ENCODE measurements at regions not wholly inside any gene's neighbourhood (a gene's known extent, or its start where the extent isn't known, plus 50 kb on each side); places are given as distances from the start of the nearest gene placed in this dataset.

DNA sequence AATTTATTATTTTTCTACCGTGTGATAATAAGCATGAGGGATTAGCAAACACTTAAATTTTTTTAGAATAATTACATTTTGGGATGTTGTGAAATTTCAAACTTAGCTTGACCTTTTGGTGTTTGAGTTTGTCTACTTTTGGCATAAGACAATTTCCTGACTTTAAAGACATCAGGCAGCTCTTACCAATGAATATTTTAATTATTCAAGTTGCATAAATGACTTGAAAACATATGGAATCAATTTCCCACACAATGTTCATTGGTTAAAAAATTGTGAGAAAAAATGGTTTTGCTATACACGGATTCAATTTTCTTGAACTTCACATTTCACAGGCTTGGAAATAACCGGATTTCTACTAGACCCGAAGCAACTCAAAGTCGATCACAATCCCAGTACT lies 243.4 kb downstream of the IKZF2 start:
- H3K4me1 ChIP-seq (ENCODE audit: control insufficient read depth, insufficient read depth, low read length): peaks cover 4% of the 10 kb centered on the region
- TF ChIP-seq, protein P1, sequence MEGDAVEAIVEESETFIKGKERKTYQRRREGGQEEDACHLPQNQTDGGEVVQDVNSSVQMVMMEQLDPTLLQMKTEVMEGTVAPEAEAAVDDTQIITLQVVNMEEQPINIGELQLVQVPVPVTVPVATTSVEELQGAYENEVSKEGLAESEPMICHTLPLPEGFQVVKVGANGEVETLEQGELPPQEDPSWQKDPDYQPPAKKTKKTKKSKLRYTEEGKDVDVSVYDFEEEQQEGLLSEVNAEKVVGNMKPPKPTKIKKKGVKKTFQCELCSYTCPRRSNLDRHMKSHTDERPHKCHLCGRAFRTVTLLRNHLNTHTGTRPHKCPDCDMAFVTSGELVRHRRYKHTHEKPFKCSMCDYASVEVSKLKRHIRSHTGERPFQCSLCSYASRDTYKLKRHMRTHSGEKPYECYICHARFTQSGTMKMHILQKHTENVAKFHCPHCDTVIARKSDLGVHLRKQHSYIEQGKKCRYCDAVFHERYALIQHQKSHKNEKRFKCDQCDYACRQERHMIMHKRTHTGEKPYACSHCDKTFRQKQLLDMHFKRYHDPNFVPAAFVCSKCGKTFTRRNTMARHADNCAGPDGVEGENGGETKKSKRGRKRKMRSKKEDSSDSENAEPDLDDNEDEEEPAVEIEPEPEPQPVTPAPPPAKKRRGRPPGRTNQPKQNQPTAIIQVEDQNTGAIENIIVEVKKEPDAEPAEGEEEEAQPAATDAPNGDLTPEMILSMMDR (IDR thresholded peaks at IDR 0.05): no peak
- no peaks in the 10 kb centered on the region for H3K27me3 Mint-ChIP-seq (ENCODE audit: low read depth in 2 of 2)
- ATAC-seq (no peak), DNase-seq (no peak)
- intact Hi-C loops (cut with micrococcal nuclease): no loop called here
- no peaks in the 10 kb centered on the region for H3K9me3 ChIP-seq (ENCODE audit: control insufficient read depth, insufficient read depth, low read length)
- no peak overlapping the region for H3K27ac ChIP-seq (ENCODE audit: low read length)
- no peaks in the 10 kb centered on the region for H3K36me3 Mint-ChIP-seq
- H3K4me1 Mint-ChIP-seq: peaks cover 12 to 31% of the 10 kb centered on the region in 2 donors
- no peak overlapping the region for H3K4me3 ChIP-seq (ENCODE audit: low read length)
- WGBS (ENCODE audit: insufficient coverage): 98% methylated on average over 4 of the region's 5 CpGs
- no peaks in the 10 kb centered on the region for H3K9me3 Mint-ChIP-seq
- H3K27me3 ChIP-seq (ENCODE audit: control insufficient read depth, insufficient read depth, low read length): no peaks in the 10 kb centered on the region
- no peaks in the 10 kb centered on the region for H3K36me3 ChIP-seq (ENCODE audit: control insufficient read depth, insufficient read depth, low read length)
- H3K4me3 Mint-ChIP-seq: no peak overlapping the region
- H3K27ac Mint-ChIP-seq: no peak overlapping the region

DNA sequence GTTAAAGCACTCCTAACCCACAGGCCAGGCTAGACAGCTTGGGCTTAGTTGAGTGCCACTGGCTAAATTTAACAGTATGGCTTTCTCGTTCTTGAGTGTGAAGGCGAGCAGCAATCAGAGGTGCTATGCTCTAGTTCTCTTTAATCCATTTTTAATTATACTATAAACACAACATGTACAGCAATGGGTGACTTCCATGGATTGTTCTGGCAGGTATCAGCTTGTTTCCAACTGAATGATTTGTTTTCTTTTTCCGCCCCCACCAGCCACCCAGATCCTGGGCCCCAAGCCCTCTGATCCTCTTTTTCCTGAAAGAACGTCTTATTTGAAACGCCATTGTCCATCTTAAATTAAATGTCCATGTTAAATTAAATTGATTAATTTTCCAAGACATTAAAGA lies 244.8 kb downstream of the IKZF2 start:
- Histone ChIP-seq H3K27me3 (ENCODE audit: control insufficient read depth, insufficient read depth, low read length) (no peaks in the 10 kb centered on the region), H3K36me3 (ENCODE audit: control insufficient read depth, insufficient read depth, low read length) (no peaks in the 10 kb centered on the region), H3K27ac (ENCODE audit: low read length) (no peak overlapping the region), H3K9me3 (ENCODE audit: control insufficient read depth, insufficient read depth, low read length) (no peaks in the 10 kb centered on the region), H3K4me1 (ENCODE audit: control insufficient read depth, insufficient read depth, low read length) (peaks cover 4% of the 10 kb centered on the region), H3K4me3 (ENCODE audit: low read length) (no peak overlapping the region)
- intact Hi-C loops (cut with micrococcal nuclease): no loop called here
- H3K4me3 Mint-ChIP-seq: no peak overlapping the region
- no peaks in the 10 kb centered on the region for H3K27me3 Mint-ChIP-seq (ENCODE audit: low read depth in 2 of 2)
- TF ChIP-seq, protein P1 (IDR thresholded peaks at IDR 0.05): no peak
- H3K36me3 Mint-ChIP-seq: no peaks in the 10 kb centered on the region
- no peaks in the 10 kb centered on the region for H3K9me3 Mint-ChIP-seq
- no peak overlapping the region for H3K27ac Mint-ChIP-seq
- DNase-seq (no peak), ATAC-seq (no peak)
- peaks cover 12 to 26% of the 10 kb centered on the region in 2 donors for H3K4me1 Mint-ChIP-seq
- WGBS (ENCODE audit: insufficient coverage): 95% methylated on average over 5 of the region's 5 CpGs

DNA sequence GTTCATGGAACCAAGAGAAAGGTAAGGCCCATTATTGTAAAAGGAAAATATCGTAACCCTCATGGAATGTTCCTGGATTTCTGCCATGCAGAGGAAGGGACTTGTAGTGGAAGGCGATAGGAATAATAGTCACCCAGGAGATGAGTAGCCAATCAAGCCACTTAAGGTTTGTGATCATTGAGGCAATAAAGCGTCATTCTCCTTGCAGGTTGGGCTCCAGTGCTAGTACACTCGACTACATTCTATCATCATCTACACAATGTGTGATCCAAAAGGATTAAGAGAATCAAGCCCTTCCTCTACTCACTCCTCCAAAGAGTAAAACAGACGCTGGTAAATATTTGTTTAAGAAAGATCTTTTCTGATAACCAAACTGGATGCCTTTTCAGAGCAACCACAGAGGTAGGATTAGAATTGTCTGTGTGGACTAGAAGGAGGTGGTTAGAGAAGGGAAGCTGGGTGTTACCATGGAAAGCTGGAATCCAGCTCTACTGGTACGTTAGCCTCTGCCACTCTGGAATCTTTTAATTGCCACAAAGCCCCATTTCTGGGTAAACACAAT lies 245.7 kb downstream of the IKZF2 start:
- H3K4me1 ChIP-seq (ENCODE audit: control insufficient read depth, insufficient read depth, low read length): no peaks in the 10 kb centered on the region
- Mint-ChIP-seq H3K36me3 (no peaks in the 10 kb centered on the region), H3K9me3 (no peaks in the 10 kb centered on the region), H3K27ac (no peak overlapping the region), H3K4me3 (no peak overlapping the region), H3K4me1 (peaks cover 4 to 17% of the 10 kb centered on the region in 2 donors), H3K27me3 (ENCODE audit: low read depth in 2 of 2) (no peaks in the 10 kb centered on the region)
- no peaks in the 10 kb centered on the region for H3K9me3 ChIP-seq (ENCODE audit: control insufficient read depth, insufficient read depth, low read length)
- 94% methylated on average over 6 of the region's 6 CpGs for WGBS (ENCODE audit: insufficient coverage)
- H3K36me3 ChIP-seq (ENCODE audit: control insufficient read depth, insufficient read depth, low read length): no peaks in the 10 kb centered on the region
- H3K4me3 ChIP-seq (ENCODE audit: low read length): no peak overlapping the region
- ATAC-seq (no peak), DNase-seq (no peak)
- TF ChIP-seq, protein P1 (IDR thresholded peaks at IDR 0.05): no peak
- intact Hi-C loops (cut with micrococcal nuclease): no loop called here
- H3K27me3 ChIP-seq (ENCODE audit: control insufficient read depth, insufficient read depth, low read length): no peaks in the 10 kb centered on the region
- no peak overlapping the region for H3K27ac ChIP-seq (ENCODE audit: low read length)

DNA sequence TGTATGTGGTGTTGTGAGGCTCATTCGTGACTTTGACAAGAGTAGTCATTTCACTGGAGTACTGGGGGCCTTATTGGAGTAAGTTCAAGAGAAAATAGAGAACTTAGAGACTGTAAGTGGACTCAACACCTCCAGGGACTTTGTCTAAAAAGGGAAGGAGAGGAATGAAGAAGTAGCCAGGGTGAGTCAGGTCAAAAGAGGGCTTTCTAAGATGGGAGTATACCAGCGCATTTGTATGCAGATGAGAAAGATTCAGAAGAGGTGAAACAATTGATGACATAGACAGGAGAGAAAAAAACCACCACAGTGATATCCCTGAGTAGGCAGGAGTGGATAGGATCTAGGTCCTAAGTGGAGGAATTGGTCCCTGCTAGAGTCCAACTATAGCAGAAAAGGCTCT lies 246.8 kb downstream of the IKZF2 start:
- Histone ChIP-seq H3K27me3 (ENCODE audit: control insufficient read depth, insufficient read depth, low read length) (no peaks in the 10 kb centered on the region), H3K27ac (ENCODE audit: low read length) (no peak overlapping the region), H3K9me3 (ENCODE audit: control insufficient read depth, insufficient read depth, low read length) (no peaks in the 10 kb centered on the region), H3K4me3 (ENCODE audit: low read length) (no peak overlapping the region), H3K36me3 (ENCODE audit: control insufficient read depth, insufficient read depth, low read length) (no peaks in the 10 kb centered on the region), H3K4me1 (ENCODE audit: control insufficient read depth, insufficient read depth, low read length) (no peaks in the 10 kb centered on the region)
- Mint-ChIP-seq H3K27ac (no peak overlapping the region), H3K9me3 (no peaks in the 10 kb centered on the region), H3K27me3 (ENCODE audit: low read depth in 2 of 2) (no peaks in the 10 kb centered on the region), H3K4me3 (no peak overlapping the region), H3K36me3 (no peaks in the 10 kb centered on the region), H3K4me1 (peaks cover 0 to 8% of the 10 kb centered on the region in 2 donors)
- TF ChIP-seq, protein P1 (IDR thresholded peaks at IDR 0.05): no peak
- peak in 1 of 3 donors; percentile 21 for ATAC-seq
- intact Hi-C loops (cut with micrococcal nuclease): no loop called here
- no peak for DNase-seq
- WGBS (ENCODE audit: insufficient coverage): 81% methylated on average over 2 of the region's 2 CpGs

Measured in natural killer cell (primary cell).